ENCODE measurements at regions not wholly inside any gene's neighbourhood (a gene's known extent, or its start where the extent isn't known, plus 50 kb on each side); places are given as distances from the start of the nearest gene placed in this dataset.

DNA sequence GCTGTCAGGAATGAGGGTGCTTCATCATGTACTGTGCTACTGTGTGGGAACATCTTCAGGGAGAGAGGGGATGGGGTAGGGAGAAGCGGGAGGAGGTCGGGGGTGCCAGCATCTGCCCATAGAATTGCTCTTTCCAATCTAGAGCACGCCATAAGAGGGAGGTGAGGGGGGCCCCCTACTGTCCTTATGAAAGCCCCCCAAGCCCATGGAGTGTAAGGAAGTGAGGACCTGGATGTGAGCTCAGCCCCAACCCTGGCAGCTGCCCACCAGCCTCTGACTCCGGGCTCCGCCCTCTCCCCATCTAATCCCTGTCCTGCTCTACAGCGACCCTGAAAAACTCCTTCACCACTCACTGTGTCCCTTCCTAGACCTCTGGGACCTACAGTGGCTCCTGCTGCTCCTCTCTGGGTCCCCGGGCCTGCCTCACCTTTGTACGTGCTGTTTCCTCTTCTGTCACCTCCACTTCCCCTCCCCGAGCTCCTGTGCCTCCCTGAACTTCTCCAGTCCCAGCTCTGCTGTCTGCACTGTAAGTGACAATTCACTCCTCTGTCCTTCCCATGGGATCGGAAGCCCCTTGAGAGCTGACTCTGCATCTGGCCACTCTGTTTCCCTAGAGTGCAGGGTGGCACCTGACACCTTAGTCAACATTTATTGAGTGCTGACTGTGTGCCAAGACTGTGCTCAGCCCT, 269.4 kb downstream of the PTPRU start:
- no peak for DNase-seq (ENCODE audit: low read depth)
- in situ Hi-C loops (cut with HindIII; ENCODE audit: low sequenced_read_pairs) = no loop called here
- H3K4me3 ChIP-seq (ENCODE audit: low read depth, low read length) = no peak overlapping the region
- TF ChIP-seq, protein P1, sequence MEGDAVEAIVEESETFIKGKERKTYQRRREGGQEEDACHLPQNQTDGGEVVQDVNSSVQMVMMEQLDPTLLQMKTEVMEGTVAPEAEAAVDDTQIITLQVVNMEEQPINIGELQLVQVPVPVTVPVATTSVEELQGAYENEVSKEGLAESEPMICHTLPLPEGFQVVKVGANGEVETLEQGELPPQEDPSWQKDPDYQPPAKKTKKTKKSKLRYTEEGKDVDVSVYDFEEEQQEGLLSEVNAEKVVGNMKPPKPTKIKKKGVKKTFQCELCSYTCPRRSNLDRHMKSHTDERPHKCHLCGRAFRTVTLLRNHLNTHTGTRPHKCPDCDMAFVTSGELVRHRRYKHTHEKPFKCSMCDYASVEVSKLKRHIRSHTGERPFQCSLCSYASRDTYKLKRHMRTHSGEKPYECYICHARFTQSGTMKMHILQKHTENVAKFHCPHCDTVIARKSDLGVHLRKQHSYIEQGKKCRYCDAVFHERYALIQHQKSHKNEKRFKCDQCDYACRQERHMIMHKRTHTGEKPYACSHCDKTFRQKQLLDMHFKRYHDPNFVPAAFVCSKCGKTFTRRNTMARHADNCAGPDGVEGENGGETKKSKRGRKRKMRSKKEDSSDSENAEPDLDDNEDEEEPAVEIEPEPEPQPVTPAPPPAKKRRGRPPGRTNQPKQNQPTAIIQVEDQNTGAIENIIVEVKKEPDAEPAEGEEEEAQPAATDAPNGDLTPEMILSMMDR (IDR thresholded peaks at IDR 0.05; ENCODE audit: low read depth, low read length, missing control alignments) = no peak

DNA sequence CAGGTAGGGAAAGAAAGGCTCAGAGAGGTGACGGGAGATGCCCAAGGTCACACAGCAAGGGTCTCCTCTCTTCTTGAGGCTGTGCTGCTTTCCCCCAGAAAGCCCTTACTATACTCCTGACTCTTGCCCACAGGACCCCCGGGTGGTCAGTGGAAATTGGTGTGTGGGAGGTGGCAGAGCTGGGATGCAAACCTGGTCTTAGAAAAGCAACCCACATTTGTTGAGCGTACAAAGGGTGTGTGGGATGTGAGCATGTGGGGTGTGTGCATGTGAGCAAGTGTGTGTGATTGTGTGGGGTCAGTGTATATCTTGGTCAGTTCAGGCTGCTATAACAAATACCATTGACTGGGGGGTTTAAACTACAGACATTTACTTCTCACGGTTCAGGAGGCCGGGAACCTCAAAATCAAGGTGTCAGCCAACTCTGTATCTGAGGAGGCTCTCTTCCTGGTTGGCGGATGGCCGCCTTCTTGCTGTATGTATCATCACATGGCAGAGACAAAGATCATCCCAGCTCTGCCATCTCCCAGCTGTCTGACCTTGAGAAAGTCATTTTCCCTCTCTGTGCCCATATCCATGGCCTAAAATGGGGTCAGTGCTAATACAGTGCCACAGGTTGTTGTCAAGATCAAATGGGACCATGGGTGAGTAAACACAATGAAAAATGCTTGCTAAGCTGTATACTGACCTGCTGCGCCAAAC, 268.5 kb downstream of the PTPRU start:
- H3K4me3 ChIP-seq (ENCODE audit: low read depth, low read length) = no peak overlapping the region
- in situ Hi-C loops (cut with HindIII; ENCODE audit: low sequenced_read_pairs) = no loop called here
- TF ChIP-seq, protein P1 (IDR thresholded peaks at IDR 0.05; ENCODE audit: low read depth, low read length, missing control alignments) = no peak
- DNase-seq (ENCODE audit: low read depth) = no peak

DNA sequence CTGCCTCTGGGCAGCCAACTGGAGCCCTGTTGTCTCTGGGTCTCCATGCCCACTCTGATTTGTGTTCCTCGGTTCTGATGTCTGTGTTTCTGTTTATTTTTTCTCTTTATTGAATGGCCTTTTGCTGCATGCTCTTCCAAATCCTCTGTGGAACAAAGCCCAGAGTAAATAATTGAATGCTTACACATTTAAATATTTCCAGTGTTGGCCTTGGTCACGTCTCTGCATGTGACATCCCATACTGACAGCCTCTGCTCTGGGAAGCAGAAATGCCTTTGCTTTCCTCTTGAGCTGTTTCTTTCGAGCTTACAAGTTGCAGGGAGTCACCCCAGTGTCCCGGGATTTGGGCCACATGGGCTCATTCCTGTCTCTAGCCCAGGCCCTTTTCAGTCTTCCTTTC, 267.9 kb downstream of the PTPRU start:
- TF ChIP-seq, protein P1 (IDR thresholded peaks at IDR 0.05; ENCODE audit: low read depth, low read length, missing control alignments) = no peak
- in situ Hi-C loops (cut with HindIII; ENCODE audit: low sequenced_read_pairs) = no loop called here
- DNase-seq (ENCODE audit: low read depth) = peak; percentile 5
- H3K4me3 ChIP-seq (ENCODE audit: low read depth, low read length) = no peak overlapping the region

DNA sequence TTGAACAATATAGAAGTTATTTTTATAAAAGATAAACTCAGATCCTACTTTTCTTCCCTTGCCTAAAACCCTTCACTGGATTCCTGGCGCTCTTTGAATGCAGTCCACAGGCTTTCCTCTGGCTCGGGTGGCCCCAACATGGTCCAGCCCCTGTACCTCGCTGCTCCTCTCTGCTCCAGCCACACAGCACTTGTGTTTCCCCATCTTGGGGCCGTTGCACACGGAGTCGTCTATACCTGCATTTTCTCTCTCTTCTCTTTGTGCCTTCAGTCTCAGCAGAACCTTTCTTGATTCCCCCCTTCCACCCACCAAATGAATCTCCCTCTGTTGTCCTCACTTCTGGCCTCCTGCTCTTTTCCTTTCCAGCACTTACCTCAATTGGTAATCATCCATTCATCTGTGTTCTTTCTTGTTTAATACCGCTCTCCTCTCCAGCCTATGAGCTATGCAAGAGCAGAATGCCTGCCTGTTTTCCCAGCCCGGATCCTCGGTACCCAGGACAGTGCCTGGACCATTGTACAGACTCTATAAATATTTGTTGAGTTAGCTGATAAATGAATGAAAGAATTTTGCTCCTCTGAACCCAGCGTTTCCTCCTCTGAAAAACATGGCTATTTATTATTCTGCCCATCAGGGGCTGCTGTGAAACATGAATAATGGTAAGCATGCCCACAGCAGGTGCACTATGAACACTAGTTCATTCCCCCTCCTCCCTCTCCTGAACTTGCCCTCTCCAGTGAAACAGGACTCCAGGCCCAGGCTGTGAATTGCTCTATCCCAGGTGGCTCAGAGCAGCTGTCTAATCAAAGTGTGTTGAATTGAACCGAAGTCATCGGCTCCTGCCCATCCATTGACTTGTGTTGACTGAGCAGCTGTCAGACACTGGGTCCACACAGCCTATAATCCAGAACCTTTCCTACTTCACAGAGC, 266.9 kb downstream of the PTPRU start:
- in situ Hi-C loops (cut with HindIII; ENCODE audit: low sequenced_read_pairs) = no loop called here
- no peak overlapping the region for H3K4me3 ChIP-seq (ENCODE audit: low read depth, low read length)
- DNase-seq (ENCODE audit: low read depth) = no peak
- TF ChIP-seq, protein P1 (IDR thresholded peaks at IDR 0.05; ENCODE audit: low read depth, low read length, missing control alignments) = no peak

DNA sequence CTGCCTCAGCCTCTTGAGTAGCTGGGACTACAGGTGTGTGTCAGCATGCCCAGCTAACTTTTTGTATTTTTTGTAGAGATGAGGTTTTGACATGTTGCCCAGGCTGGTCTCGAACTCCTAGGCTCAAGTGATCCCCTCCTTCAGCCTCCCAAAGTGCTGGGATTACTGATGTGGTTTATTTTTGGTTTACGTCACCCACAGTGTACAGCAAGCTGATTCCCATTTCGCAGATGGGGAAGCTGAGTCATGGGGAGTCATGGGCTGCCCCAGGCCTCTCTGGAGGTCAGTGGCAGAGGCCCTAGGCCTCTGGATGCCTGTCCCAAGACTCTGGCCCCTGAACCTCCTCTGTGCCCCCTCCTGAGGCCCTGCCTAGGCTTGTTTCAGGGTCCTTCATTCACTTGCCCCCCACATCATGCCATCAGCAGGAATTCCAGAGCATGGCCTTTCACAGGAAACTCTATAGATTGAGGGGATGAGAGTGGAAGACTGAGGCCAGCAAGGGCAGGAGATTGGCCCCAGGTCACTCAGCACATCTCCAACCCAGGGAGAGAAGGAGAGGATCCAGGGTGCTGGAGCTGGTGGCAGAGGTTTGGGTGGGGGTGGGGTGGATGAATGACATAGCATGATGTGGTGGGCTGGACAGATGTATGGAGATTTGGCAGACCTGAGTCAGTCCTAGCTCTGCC, 266.0 kb downstream of the PTPRU start:
- no peak for DNase-seq (ENCODE audit: low read depth)
- TF ChIP-seq, protein P1 (IDR thresholded peaks at IDR 0.05; ENCODE audit: low read depth, low read length, missing control alignments) = no peak
- in situ Hi-C loops (cut with HindIII; ENCODE audit: low sequenced_read_pairs) = no loop called here
- H3K4me3 ChIP-seq (ENCODE audit: low read depth, low read length) = no peak overlapping the region
